ENCODE measurements at regions not wholly inside any gene's neighbourhood (a gene's known extent, or its start where the extent isn't known, plus 50 kb on each side); places are given as distances from the start of the nearest gene placed in this dataset.

DNA sequence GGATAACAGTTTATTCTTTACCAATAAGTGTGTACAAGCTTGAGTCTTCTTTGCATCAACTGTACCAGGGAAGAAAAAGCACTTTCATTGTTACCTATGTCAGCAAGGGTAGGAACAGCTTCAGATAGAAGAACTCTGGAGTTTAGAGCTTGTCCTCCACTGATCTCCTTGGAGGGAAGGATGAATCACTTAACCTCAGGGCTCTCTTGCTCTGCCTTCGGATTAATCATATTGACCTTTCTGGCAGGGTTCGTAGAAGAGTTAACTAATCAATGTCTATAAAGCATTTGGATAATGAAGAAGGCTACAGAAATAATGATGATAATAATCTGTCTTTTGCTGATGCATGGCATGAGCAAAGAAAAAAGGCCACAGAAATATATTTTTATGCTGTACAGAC, 339.5 kb upstream of the TPK1 start:
- Histone ChIP-seq H2BK5ac (ENCODE audit: low read depth, low read length, poor library complexity) (no peak overlapping the region), H3K4ac (ENCODE audit: low read depth, low read length) (no peak overlapping the region), H3K18ac (ENCODE audit: low read length) (no peak overlapping the region), H4K91ac (ENCODE audit: low read depth, low read length) (no peak overlapping the region), H2AFZ (ENCODE audit: insufficient read depth, low read length, poor library complexity) (no peak overlapping the region), H3K9me3 (ENCODE audit: insufficient read depth, low read depth, low read length) (no peaks in the 10 kb centered on the region), H4K8ac (ENCODE audit: low read depth, low read length) (no peak overlapping the region), H3K27me3 (ENCODE audit: insufficient read depth, low read length) (no peaks in the 10 kb centered on the region), H3K23ac (ENCODE audit: low read length) (no peak overlapping the region), H2BK120ac (ENCODE audit: insufficient read depth, low read length, poor library complexity) (no peak overlapping the region), H3K4me1 (ENCODE audit: control insufficient read depth in 1 of 2, insufficient read depth in 2 of 2, low read length in 2 of 2) (no peaks in the 10 kb centered on the region), H2BK12ac (ENCODE audit: low read length) (no peak overlapping the region), H3K14ac (ENCODE audit: low read length) (no peak overlapping the region), H3K4me3 (ENCODE audit: low read depth, low read length) (no peak overlapping the region), H3K79me2 (ENCODE audit: control insufficient read depth, insufficient read depth, low read length, poor library complexity) (no peaks in the 10 kb centered on the region), H3K4me2 (ENCODE audit: low read length) (no peak overlapping the region), H3K79me1 (ENCODE audit: low read length) (no peaks in the 10 kb centered on the region), H3K36me3 (ENCODE audit: control insufficient read depth in 1 of 2, insufficient read depth in 2 of 2, low read length in 2 of 2) (no peaks in the 10 kb centered on the region), H2AK5ac (ENCODE audit: low read length) (no peak overlapping the region), H4K12ac (ENCODE audit: low read depth, low read length) (no peak overlapping the region), H3K9ac (ENCODE audit: low read length) (no peak overlapping the region), H3K27ac (ENCODE audit: low read depth, low read length) (no peak overlapping the region)
- WGBS (ENCODE audit: extremely low coverage, insufficient coverage, insufficient read length), result no CpG with 5 or more reads among the region's 2 CpGs
- DNase-seq, result no peak

DNA sequence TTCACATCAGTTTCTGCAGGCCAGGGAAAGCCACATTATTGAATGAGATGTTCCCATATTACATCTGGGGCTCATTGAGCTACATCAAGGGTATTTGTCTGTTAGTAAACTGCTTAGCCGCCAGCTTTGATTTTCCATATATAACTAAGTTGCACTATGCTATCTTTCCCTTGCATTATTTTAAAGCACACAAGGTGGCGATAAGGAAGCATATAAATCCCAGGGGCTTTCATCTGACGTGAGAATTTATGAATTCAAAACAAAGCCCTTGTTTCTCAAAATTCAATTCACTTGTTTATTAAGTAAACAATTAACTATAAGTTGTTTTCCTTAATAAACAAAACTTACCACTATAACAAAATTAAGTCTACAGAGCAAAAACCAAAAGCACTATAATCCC, 334.1 kb upstream of the TPK1 start:
- no peak overlapping the region for H3K4me2 ChIP-seq (ENCODE audit: low read length)
- no peaks in the 10 kb centered on the region for H3K4me1 ChIP-seq (ENCODE audit: control insufficient read depth in 1 of 2, insufficient read depth in 2 of 2, low read length in 2 of 2)
- no peak overlapping the region for H2AFZ ChIP-seq (ENCODE audit: insufficient read depth, low read length, poor library complexity)
- no peak overlapping the region for H4K91ac ChIP-seq (ENCODE audit: low read depth, low read length)
- no peaks in the 10 kb centered on the region for H3K9me3 ChIP-seq (ENCODE audit: insufficient read depth, low read depth, low read length)
- H3K36me3 ChIP-seq (ENCODE audit: control insufficient read depth in 1 of 2, insufficient read depth in 2 of 2, low read length in 2 of 2), result no peaks in the 10 kb centered on the region
- no peak overlapping the region for H2BK5ac ChIP-seq (ENCODE audit: low read depth, low read length, poor library complexity)
- H3K79me2 ChIP-seq (ENCODE audit: control insufficient read depth, insufficient read depth, low read length, poor library complexity), result no peaks in the 10 kb centered on the region
- no peak for DNase-seq
- H4K8ac ChIP-seq (ENCODE audit: low read depth, low read length), result no peak overlapping the region
- no peak overlapping the region for H3K14ac ChIP-seq (ENCODE audit: low read length)
- H3K18ac ChIP-seq (ENCODE audit: low read length), result no peak overlapping the region
- no peak overlapping the region for H2BK12ac ChIP-seq (ENCODE audit: low read length)
- no peaks in the 10 kb centered on the region for H3K27me3 ChIP-seq (ENCODE audit: insufficient read depth, low read length)
- H3K4me3 ChIP-seq (ENCODE audit: low read depth, low read length), result no peak overlapping the region
- H2BK120ac ChIP-seq (ENCODE audit: insufficient read depth, low read length, poor library complexity), result no peak overlapping the region
- no peak overlapping the region for H2AK5ac ChIP-seq (ENCODE audit: low read length)
- no peak overlapping the region for H3K23ac ChIP-seq (ENCODE audit: low read length)
- no peak overlapping the region for H4K12ac ChIP-seq (ENCODE audit: low read depth, low read length)
- no peaks in the 10 kb centered on the region for H3K79me1 ChIP-seq (ENCODE audit: low read length)
- H3K4ac ChIP-seq (ENCODE audit: low read depth, low read length), result no peak overlapping the region
- H3K9ac ChIP-seq (ENCODE audit: low read length), result no peak overlapping the region
- no peak overlapping the region for H3K27ac ChIP-seq (ENCODE audit: low read depth, low read length)
- no CpG with 5 or more reads among the region's 3 CpGs for WGBS (ENCODE audit: extremely low coverage, insufficient coverage, insufficient read length)

DNA sequence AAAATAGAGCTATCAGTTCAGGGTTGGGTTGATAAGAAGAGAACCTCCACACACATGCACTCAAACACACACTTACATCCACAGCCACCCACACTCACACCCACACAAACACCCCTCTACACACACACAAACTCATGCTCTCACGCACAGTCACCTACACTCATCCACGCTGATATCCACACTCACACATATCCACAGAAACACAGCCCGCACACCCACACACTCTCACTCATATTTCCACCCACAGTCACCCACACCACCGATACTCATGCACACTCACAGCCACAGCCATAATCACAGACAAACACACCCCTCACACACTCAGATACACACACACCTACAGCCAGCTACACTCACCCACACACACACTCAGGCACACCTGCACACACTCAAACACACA, 333.0 kb upstream of the TPK1 start:
- H3K14ac ChIP-seq (ENCODE audit: low read length), result no peak overlapping the region
- no peak overlapping the region for H2BK5ac ChIP-seq (ENCODE audit: low read depth, low read length, poor library complexity)
- H3K4me1 ChIP-seq (ENCODE audit: control insufficient read depth in 1 of 2, insufficient read depth in 2 of 2, low read length in 2 of 2), result no peaks in the 10 kb centered on the region
- no peak overlapping the region for H3K4me2 ChIP-seq (ENCODE audit: low read length)
- no peak overlapping the region for H4K12ac ChIP-seq (ENCODE audit: low read depth, low read length)
- H3K23ac ChIP-seq (ENCODE audit: low read length), result peak overlapping the region; percentile 87
- H3K36me3 ChIP-seq (ENCODE audit: control insufficient read depth in 1 of 2, insufficient read depth in 2 of 2, low read length in 2 of 2), result no peaks in the 10 kb centered on the region
- H3K18ac ChIP-seq (ENCODE audit: low read length), result no peak overlapping the region
- WGBS (ENCODE audit: extremely low coverage, insufficient coverage, insufficient read length), result no CpG with 5 or more reads among the region's 4 CpGs
- no peak for DNase-seq
- no peak overlapping the region for H2AFZ ChIP-seq (ENCODE audit: insufficient read depth, low read length, poor library complexity)
- no peaks in the 10 kb centered on the region for H3K27me3 ChIP-seq (ENCODE audit: insufficient read depth, low read length)
- no peaks in the 10 kb centered on the region for H3K79me1 ChIP-seq (ENCODE audit: low read length)
- H4K8ac ChIP-seq (ENCODE audit: low read depth, low read length), result no peak overlapping the region
- no peak overlapping the region for H3K4me3 ChIP-seq (ENCODE audit: low read depth, low read length)
- H3K9ac ChIP-seq (ENCODE audit: low read length), result no peak overlapping the region
- H4K91ac ChIP-seq (ENCODE audit: low read depth, low read length), result no peak overlapping the region
- no peak overlapping the region for H2BK120ac ChIP-seq (ENCODE audit: insufficient read depth, low read length, poor library complexity)
- no peak overlapping the region for H2BK12ac ChIP-seq (ENCODE audit: low read length)
- no peak overlapping the region for H3K4ac ChIP-seq (ENCODE audit: low read depth, low read length)
- H2AK5ac ChIP-seq (ENCODE audit: low read length), result no peak overlapping the region
- no peaks in the 10 kb centered on the region for H3K9me3 ChIP-seq (ENCODE audit: insufficient read depth, low read depth, low read length)
- no peaks in the 10 kb centered on the region for H3K79me2 ChIP-seq (ENCODE audit: control insufficient read depth, insufficient read depth, low read length, poor library complexity)
- H3K27ac ChIP-seq (ENCODE audit: low read depth, low read length), result no peak overlapping the region

DNA sequence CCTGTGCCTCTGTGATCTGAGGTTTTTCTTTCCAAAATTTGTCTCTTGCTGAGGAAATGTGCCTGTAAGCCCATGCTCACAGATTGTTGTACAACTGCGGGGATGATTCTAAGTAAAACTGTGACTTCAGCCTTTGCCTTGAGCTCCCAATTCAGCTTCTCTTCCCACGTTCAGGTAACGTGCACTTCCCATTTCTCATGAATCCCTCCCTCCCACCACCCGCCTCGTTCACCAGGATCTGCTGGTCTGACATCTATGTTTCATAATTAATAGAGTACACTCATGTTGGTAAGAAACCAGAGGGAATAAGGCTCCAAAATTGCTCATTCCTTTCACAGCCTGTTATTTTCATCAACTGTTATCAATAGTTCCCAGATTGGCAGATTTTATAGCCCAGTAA, 332.6 kb upstream of the TPK1 start:
- Histone ChIP-seq H4K91ac (ENCODE audit: low read depth, low read length) (no peak overlapping the region), H3K4me1 (ENCODE audit: control insufficient read depth in 1 of 2, insufficient read depth in 2 of 2, low read length in 2 of 2) (no peaks in the 10 kb centered on the region), H3K27me3 (ENCODE audit: insufficient read depth, low read length) (no peaks in the 10 kb centered on the region), H3K9me3 (ENCODE audit: insufficient read depth, low read depth, low read length) (no peaks in the 10 kb centered on the region), H2BK120ac (ENCODE audit: insufficient read depth, low read length, poor library complexity) (no peak overlapping the region), H3K4me3 (ENCODE audit: low read depth, low read length) (no peak overlapping the region), H2BK5ac (ENCODE audit: low read depth, low read length, poor library complexity) (no peak overlapping the region), H3K4me2 (ENCODE audit: low read length) (no peak overlapping the region), H4K12ac (ENCODE audit: low read depth, low read length) (no peak overlapping the region), H3K23ac (ENCODE audit: low read length) (no peak overlapping the region), H3K18ac (ENCODE audit: low read length) (no peak overlapping the region), H3K36me3 (ENCODE audit: control insufficient read depth in 1 of 2, insufficient read depth in 2 of 2, low read length in 2 of 2) (no peaks in the 10 kb centered on the region), H2AK5ac (ENCODE audit: low read length) (no peak overlapping the region), H2AFZ (ENCODE audit: insufficient read depth, low read length, poor library complexity) (no peak overlapping the region), H3K4ac (ENCODE audit: low read depth, low read length) (no peak overlapping the region), H3K79me2 (ENCODE audit: control insufficient read depth, insufficient read depth, low read length, poor library complexity) (no peaks in the 10 kb centered on the region), H4K8ac (ENCODE audit: low read depth, low read length) (no peak overlapping the region), H2BK12ac (ENCODE audit: low read length) (no peak overlapping the region), H3K14ac (ENCODE audit: low read length) (no peak overlapping the region), H3K27ac (ENCODE audit: low read depth, low read length) (no peak overlapping the region), H3K9ac (ENCODE audit: low read length) (no peak overlapping the region), H3K79me1 (ENCODE audit: low read length) (no peaks in the 10 kb centered on the region)
- no peak for DNase-seq
- no CpG with 5 or more reads among the region's 5 CpGs for WGBS (ENCODE audit: extremely low coverage, insufficient coverage, insufficient read length)

All from trophoblast cell (in vitro differentiated cells and primary cell).